ENCODE measurements at regions not wholly inside any gene's neighbourhood (a gene's known extent, or its start where the extent isn't known, plus 50 kb on each side); places are given as distances from the start of the nearest gene placed in this dataset.

DNA sequence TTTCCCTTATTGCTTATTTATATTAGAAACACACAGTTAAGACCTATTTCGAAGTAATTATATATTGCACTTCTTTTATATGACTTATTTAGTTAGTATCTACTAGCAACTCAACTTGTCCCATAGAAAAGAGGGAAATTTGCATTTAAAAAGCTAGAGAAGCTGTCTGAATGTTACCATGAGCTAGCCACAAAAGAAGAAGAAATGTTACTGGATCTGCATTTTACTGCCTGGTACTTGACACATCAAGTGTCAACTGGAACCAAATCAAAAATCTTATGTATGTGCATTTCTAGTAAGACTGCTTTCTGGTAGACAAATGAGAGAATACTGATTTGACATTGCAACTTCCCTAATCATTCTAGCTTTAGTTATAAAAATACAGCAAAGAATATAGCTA lies 424.6 kb upstream of the VRK2 start:
- H3K36me3 Mint-ChIP-seq (ENCODE audit: low read depth), result no peaks in the 10 kb centered on the region
- ATAC-seq (no peak), DNase-seq (no peak)
- no peaks in the 10 kb centered on the region for H3K27me3 Mint-ChIP-seq
- H3K27ac Mint-ChIP-seq, result no peak overlapping the region
- no peaks in the 10 kb centered on the region for H3K4me1 Mint-ChIP-seq
- no peak overlapping the region for H3K4me3 Mint-ChIP-seq
- no peaks in the 10 kb centered on the region for H3K9me3 Mint-ChIP-seq

GRCh38 chr2:57656198-57656597 lies 390.4 kb upstream of the VRK2 start:
- ATAC-seq (no peak), DNase-seq (no peak)
- Mint-ChIP-seq H3K9me3 (peaks cover 24% of the 10 kb centered on the region), H3K4me3 (no peak overlapping the region), H3K27ac (no peak overlapping the region), H3K36me3 (ENCODE audit: low read depth) (peaks cover 5% of the 10 kb centered on the region), H3K27me3 (no peaks in the 10 kb centered on the region), H3K4me1 (no peaks in the 10 kb centered on the region)

- Mint-ChIP-seq H3K9me3 (no peaks in the 10 kb centered on the region), H3K4me3 (no peak overlapping the region), H3K27ac (no peak overlapping the region), H3K4me1 (no peaks in the 10 kb centered on the region), H3K36me3 (ENCODE audit: low read depth) (no peaks in the 10 kb centered on the region), H3K27me3 (no peaks in the 10 kb centered on the region)
- ATAC-seq, result no peak
- DNase-seq, result no peak
Observed at GRCh38 chr2:57669570-57669969, 377.0 kb upstream of the VRK2 start.

GRCh38 chr2:57674025-57674424 lies 372.6 kb upstream of the VRK2 start:
- Mint-ChIP-seq H3K4me1 (no peaks in the 10 kb centered on the region), H3K9me3 (no peaks in the 10 kb centered on the region), H3K27ac (no peak overlapping the region), H3K27me3 (no peaks in the 10 kb centered on the region), H3K4me3 (no peak overlapping the region), H3K36me3 (ENCODE audit: low read depth) (no peaks in the 10 kb centered on the region)
- ATAC-seq (no peak), DNase-seq (no peak)

DNA sequence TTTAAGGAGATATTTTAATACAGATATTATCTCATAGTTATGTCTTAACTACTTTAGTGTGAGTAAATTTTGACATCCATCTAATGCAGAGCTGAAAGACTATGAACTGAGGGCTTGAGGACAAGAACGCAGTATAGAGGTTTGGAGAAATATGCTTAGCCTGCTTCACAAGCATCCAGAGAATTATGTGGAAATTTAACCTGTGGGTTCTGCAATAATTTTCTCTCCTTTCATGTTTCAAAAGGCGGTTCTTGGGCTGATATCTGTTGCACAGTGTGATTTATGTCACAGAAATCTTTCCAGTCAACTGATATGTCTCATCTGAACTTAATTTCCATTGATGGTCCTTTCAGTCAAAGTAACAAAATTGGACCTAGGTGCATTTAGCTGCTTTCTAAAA lies 371.9 kb upstream of the VRK2 start:
- ATAC-seq (no peak), DNase-seq (no peak)
- H3K4me3 Mint-ChIP-seq, result no peak overlapping the region
- no peaks in the 10 kb centered on the region for H3K9me3 Mint-ChIP-seq
- H3K4me1 Mint-ChIP-seq, result no peaks in the 10 kb centered on the region
- no peaks in the 10 kb centered on the region for H3K27me3 Mint-ChIP-seq
- H3K36me3 Mint-ChIP-seq (ENCODE audit: low read depth), result no peaks in the 10 kb centered on the region
- H3K27ac Mint-ChIP-seq, result no peak overlapping the region

DNA sequence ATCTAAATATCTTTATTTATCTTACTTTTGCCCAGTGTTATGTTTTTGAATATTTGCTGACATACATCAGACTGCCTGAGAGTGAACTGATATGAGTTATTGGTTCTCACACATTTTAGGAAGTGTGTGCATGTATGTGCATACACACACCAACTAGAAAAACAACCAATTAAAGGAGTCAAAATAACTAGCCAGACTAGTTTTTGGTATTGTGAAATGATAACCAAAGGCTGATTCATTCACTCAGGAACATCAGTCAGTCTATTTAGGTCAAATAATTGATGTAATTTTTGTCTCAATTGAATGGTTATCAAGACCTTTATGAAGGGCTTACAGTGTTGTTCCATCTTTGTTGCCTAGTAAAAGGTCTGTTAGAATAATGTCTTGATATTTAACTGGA lies 369.3 kb upstream of the VRK2 start:
- Mint-ChIP-seq H3K36me3 (ENCODE audit: low read depth) (no peaks in the 10 kb centered on the region), H3K27me3 (no peaks in the 10 kb centered on the region), H3K4me1 (no peaks in the 10 kb centered on the region), H3K9me3 (no peaks in the 10 kb centered on the region), H3K4me3 (no peak overlapping the region), H3K27ac (no peak overlapping the region)
- ATAC-seq, result no peak
- DNase-seq, result no peak

DNA sequence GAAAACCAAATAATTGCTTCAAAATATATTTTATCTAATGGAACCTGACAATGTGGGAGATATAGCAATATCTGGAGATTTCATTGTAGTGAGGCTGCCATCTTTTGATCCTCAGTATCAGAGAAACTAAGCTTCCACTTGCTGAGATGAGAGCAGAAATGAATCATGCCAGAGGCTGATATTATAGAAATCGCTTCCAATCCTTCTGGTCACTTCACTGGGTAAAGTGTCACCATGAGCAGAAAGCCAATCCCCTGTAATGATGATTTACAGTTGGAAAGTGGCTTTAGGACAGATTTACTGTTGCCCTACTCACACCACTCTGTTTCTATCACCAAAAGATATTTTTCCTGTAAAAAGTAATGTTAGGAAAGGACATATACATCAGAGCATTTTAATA lies 365.0 kb upstream of the VRK2 start:
- no peaks in the 10 kb centered on the region for H3K36me3 Mint-ChIP-seq (ENCODE audit: low read depth)
- no peak overlapping the region for H3K27ac Mint-ChIP-seq
- DNase-seq (no peak), ATAC-seq (no peak)
- no peaks in the 10 kb centered on the region for H3K27me3 Mint-ChIP-seq
- no peaks in the 10 kb centered on the region for H3K4me1 Mint-ChIP-seq
- H3K4me3 Mint-ChIP-seq, result no peak overlapping the region
- peaks cover 5% of the 10 kb centered on the region for H3K9me3 Mint-ChIP-seq

GRCh38 chr2:57685032-57685431 lies 361.6 kb upstream of the VRK2 start:
- H3K4me3 Mint-ChIP-seq, result no peak overlapping the region
- no peaks in the 10 kb centered on the region for H3K27me3 Mint-ChIP-seq
- H3K27ac Mint-ChIP-seq, result no peak overlapping the region
- DNase-seq (no peak), ATAC-seq (peak; percentile 15)
- peaks cover 19% of the 10 kb centered on the region for H3K9me3 Mint-ChIP-seq
- no peaks in the 10 kb centered on the region for H3K4me1 Mint-ChIP-seq
- H3K36me3 Mint-ChIP-seq (ENCODE audit: low read depth), result no peaks in the 10 kb centered on the region

- H3K4me3 Mint-ChIP-seq, result no peak overlapping the region
- no peaks in the 10 kb centered on the region for H3K27me3 Mint-ChIP-seq
- H3K9me3 Mint-ChIP-seq, result peaks cover 21% of the 10 kb centered on the region
- H3K27ac Mint-ChIP-seq, result no peak overlapping the region
- ATAC-seq, result no peak
- H3K36me3 Mint-ChIP-seq (ENCODE audit: low read depth), result no peaks in the 10 kb centered on the region
- H3K4me1 Mint-ChIP-seq, result no peaks in the 10 kb centered on the region
- no peak for DNase-seq
Observed at GRCh38 chr2:57692395-57692794, 354.2 kb upstream of the VRK2 start.

DNA sequence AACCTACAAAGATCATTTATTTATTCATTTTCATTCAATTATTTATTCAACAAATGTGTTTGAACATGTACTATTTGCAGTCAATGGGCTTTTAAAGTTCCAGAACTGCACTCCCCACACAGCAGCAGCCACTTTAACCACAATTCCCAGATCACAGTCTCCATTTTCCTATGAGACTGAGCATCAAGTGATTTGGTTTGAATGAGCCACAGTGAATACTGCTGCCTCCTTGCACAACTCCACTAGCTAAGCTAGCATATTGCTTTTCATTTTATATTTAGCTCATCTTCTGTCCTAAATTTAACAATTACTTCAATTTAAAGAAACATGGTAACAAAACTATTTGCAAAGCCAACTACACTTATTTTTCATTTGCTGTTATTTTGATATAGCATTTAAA lies 353.4 kb upstream of the VRK2 start:
- peaks cover 21% of the 10 kb centered on the region for H3K9me3 Mint-ChIP-seq

DNA sequence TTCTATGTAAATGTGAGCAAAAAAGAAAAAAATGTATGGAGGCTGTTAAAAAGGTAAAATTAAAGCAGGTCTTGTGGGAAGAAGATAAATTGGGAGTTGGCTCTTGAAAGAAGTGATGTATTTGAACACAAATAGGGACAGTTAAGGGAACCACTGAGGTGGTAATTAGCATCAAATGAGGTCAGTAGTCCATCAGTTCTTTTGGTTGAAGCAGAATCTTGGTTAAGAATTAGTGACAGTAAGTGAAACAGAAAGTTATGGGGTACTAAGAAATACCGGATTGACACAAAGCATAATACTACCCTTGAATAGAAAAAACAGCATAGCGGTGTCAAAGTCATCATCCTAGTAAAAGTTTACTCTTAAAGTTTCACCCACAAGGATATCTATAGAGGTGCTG lies 352.6 kb upstream of the VRK2 start:
- H3K27ac Mint-ChIP-seq, result no peak overlapping the region
- H3K4me1 Mint-ChIP-seq, result no peaks in the 10 kb centered on the region
- ATAC-seq (no peak), DNase-seq (no peak)
- H3K4me3 Mint-ChIP-seq, result no peak overlapping the region
- H3K36me3 Mint-ChIP-seq (ENCODE audit: low read depth), result no peaks in the 10 kb centered on the region
- peaks cover 16% of the 10 kb centered on the region for H3K9me3 Mint-ChIP-seq
- no peaks in the 10 kb centered on the region for H3K27me3 Mint-ChIP-seq

More for the DNA sequence above, 353.4 kb upstream of the VRK2 start:
- Mint-ChIP-seq H3K36me3 (ENCODE audit: low read depth) (no peaks in the 10 kb centered on the region), H3K4me3 (no peak overlapping the region), H3K27ac (no peak overlapping the region), H3K4me1 (no peaks in the 10 kb centered on the region), H3K27me3 (no peaks in the 10 kb centered on the region)
- ATAC-seq, result no peak
- DNase-seq, result no peak

GRCh38 chr2:57696016-57696415 lies 350.6 kb upstream of the VRK2 start:
- no peak for ATAC-seq
- Mint-ChIP-seq H3K4me1 (no peaks in the 10 kb centered on the region), H3K27me3 (no peaks in the 10 kb centered on the region), H3K4me3 (no peak overlapping the region), H3K27ac (no peak overlapping the region), H3K9me3 (peaks cover 1% of the 10 kb centered on the region), H3K36me3 (ENCODE audit: low read depth) (no peaks in the 10 kb centered on the region)
- DNase-seq, result no peak

DNA sequence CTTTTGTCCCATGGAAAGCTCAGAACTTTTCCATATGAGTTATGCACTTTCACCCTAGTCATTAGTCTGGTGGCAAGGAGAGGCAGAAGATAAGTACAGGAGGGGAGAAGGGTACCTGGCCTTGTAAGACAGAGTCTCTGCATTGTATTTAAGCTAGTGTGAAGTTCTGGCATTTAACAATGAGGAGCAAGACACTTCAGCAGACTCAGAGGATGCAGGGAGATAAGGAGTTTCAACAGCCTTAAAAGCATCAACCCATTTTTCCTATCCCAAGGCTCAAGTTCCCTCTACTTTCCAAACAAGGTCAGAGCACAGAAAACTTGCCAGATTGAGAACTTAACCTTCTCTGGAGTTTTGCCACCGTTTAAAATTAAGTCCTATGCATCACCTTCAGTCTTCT lies 348.2 kb upstream of the VRK2 start:
- Mint-ChIP-seq H3K36me3 (ENCODE audit: low read depth) (no peaks in the 10 kb centered on the region), H3K4me3 (no peak overlapping the region), H3K27ac (no peak overlapping the region), H3K4me1 (no peaks in the 10 kb centered on the region), H3K27me3 (no peaks in the 10 kb centered on the region), H3K9me3 (no peaks in the 10 kb centered on the region)
- no peak for DNase-seq
- ATAC-seq, result no peak

DNA sequence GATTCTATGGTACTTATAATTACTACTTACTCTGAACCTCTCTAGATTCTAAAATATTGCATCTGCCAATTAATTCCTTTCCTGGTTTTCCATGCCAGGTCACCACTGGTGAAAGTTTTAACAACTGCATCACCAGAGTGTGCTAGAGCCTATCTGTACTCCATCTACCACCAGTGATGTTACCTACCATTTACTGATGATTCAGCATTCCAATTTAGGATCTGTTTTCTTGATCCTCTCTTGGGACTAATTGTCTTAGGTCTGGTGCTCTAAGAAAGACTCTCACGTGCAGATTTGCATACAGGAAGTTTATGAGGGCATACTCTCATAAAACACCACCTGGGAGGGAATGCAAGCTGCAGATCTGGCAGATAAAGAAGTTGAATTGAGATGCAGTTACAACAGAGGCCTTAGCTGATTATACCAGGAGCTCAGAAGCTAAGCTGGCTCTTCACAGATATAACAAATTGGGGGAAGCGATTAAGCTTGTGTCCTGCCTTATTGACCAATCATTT lies 347.6 kb upstream of the VRK2 start:
- Mint-ChIP-seq H3K4me3 (no peak overlapping the region), H3K27ac (no peak overlapping the region), H3K27me3 (no peaks in the 10 kb centered on the region), H3K36me3 (ENCODE audit: low read depth) (no peaks in the 10 kb centered on the region), H3K4me1 (no peaks in the 10 kb centered on the region), H3K9me3 (no peaks in the 10 kb centered on the region)
- DNase-seq, result no peak
- ATAC-seq, result no peak

DNA sequence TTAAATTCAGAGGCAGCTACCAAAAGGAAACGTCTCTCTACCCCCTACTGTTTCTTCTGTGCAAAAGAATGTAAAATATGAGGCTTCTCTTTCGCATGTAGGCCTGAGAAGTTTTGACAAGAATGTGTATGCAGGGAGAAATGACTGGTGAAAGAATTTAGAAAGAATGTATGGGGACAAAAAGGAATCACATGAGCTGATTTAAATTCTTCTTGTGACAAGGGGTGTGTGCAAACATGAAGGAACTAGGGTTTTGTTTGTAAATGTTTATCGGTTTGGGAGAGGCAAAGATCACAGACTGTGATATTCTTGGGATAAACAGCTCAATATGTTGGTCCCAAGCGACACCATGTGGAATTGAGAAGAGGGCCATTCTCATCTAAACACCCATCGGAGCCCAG lies 345.2 kb upstream of the VRK2 start:
- no peaks in the 10 kb centered on the region for H3K27me3 Mint-ChIP-seq
- no peak for DNase-seq
- no peak overlapping the region for H3K4me3 Mint-ChIP-seq
- H3K36me3 Mint-ChIP-seq (ENCODE audit: low read depth), result no peaks in the 10 kb centered on the region
- no peaks in the 10 kb centered on the region for H3K9me3 Mint-ChIP-seq
- no peaks in the 10 kb centered on the region for H3K4me1 Mint-ChIP-seq
- no peak overlapping the region for H3K27ac Mint-ChIP-seq
- ATAC-seq, result no peak

- DNase-seq (no peak), ATAC-seq (no peak)
- Mint-ChIP-seq H3K4me1 (no peaks in the 10 kb centered on the region), H3K9me3 (no peaks in the 10 kb centered on the region), H3K4me3 (no peak overlapping the region), H3K27me3 (no peaks in the 10 kb centered on the region), H3K27ac (no peak overlapping the region), H3K36me3 (ENCODE audit: low read depth) (no peaks in the 10 kb centered on the region)
Observed at GRCh38 chr2:57703407-57703806, 343.2 kb upstream of the VRK2 start.

Data from activated naive CD8-positive, alpha-beta T cell treated with anti-CD3 and anti-CD28 coated beads, Interleukin-2, amount 50 U/mL, for 24 hours (primary cell).